Bronchial epithelial cell (primary cell): ENCODE measurements at regions not wholly inside any gene's neighbourhood (a gene's known extent, or its start where the extent isn't known, plus 50 kb on each side); places are given as distances from the start of the nearest gene placed in this dataset.

ENCODE experiments used
- DNase-seq: peaks from one replicate; pipeline ENCODE4 v3.0.0-alpha.2; 2010; ENCODE audit warnings: low read depth
- FAIRE-seq: peaks from 2 replicates; lab custom pipeline; 2011; peaks lifted over from hg19 to GRCh38; lab: Jason Lieb, UNC
- H3K27me3 ChIP-seq: 2 replicates; pipeline ENCODE4 v1.5.1; 2011; ENCODE audit warnings: low read length; ENCODE audit not compliant: control insufficient read depth, insufficient read depth
- H3K36me3 ChIP-seq: 2 replicates; pipeline ENCODE4 v1.5.1; 2011; ENCODE audit warnings: low read length; ENCODE audit not compliant: control insufficient read depth, insufficient read depth
- H3K4me3 ChIP-seq: 2 replicates; pipeline ENCODE4 v1.5.1; 2011; ENCODE audit warnings: mild to moderate bottlenecking, low read depth, low read length, control low read depth
- CTCF ChIP-seq: IDR thresholded peaks from 2 replicates; pipeline ENCODE4 v1.5.1; 2011; ENCODE audit warnings: mild to moderate bottlenecking, moderate library complexity, low read length, control low read depth, inconsistent platforms; ENCODE audit not compliant: insufficient read depth, severe bottlenecking

- DNase-seq (peak; percentile 51), FAIRE-seq (no peak)
These were observed 78.4 kb upstream of the ITGA1 start for GRCh38 chr5:52709167-52709925.

GRCh38 chr5:52710310-52710971 lies 77.3 kb upstream of the ITGA1 start:
- H3K27me3 ChIP-seq: no peaks in the 10 kb centered on the region
- H3K4me3 ChIP-seq: no peak overlapping the region
- H3K36me3 ChIP-seq: no peaks in the 10 kb centered on the region
- no peak for TF ChIP-seq CTCF
- FAIRE-seq (no peak), DNase-seq (no peak)

More at GRCh38 chr5:52709167-52709925, 78.4 kb upstream of the ITGA1 start:
- H3K4me3 ChIP-seq: no peak overlapping the region
- H3K27me3 ChIP-seq: no peaks in the 10 kb centered on the region
- no peaks in the 10 kb centered on the region for H3K36me3 ChIP-seq
- TF ChIP-seq CTCF: no peak

GRCh38 chr5:52710972-52711596 lies 76.6 kb upstream of the ITGA1 start:
- DNase-seq (peak; percentile 54), FAIRE-seq (no peak)
- no peak for TF ChIP-seq CTCF
- Histone ChIP-seq H3K4me3 (no peak overlapping the region), H3K27me3 (no peaks in the 10 kb centered on the region), H3K36me3 (no peaks in the 10 kb centered on the region)

- Histone ChIP-seq H3K36me3 (no peaks in the 10 kb centered on the region), H3K4me3 (no peak overlapping the region), H3K27me3 (no peaks in the 10 kb centered on the region)
- TF ChIP-seq CTCF: no peak
- FAIRE-seq (no peak), DNase-seq (no peak)
These were observed 75.4 kb upstream of the ITGA1 start for GRCh38 chr5:52712354-52712753.

- H3K36me3 ChIP-seq: no peaks in the 10 kb centered on the region
- no peak overlapping the region for H3K4me3 ChIP-seq
- no peak for TF ChIP-seq CTCF
- H3K27me3 ChIP-seq: no peaks in the 10 kb centered on the region
- FAIRE-seq (no peak), DNase-seq (peak; percentile 99)
These were observed 62.5 kb upstream of the ITGA1 start for GRCh38 chr5:52725065-52725746.
